IMR-90 (cell line): ENCODE measurements at regions not wholly inside any gene's neighbourhood (a gene's known extent, or its start where the extent isn't known, plus 50 kb on each side); places are given as distances from the start of the nearest gene placed in this dataset.

Experiments used
- ATAC-seq: fragments of 200-7000 bp; cut with Tn5 transposase; 2 replicates; pipeline ENCODE4 v1.9.1; 2020; ENCODE audit warnings: low read depth, mild to moderate bottlenecking, moderate library complexity
- BruUV-seq: library from RNA; stranded (reverse); fragments of 400-500 nt; replicated peaks from 2 replicates; lab custom pipeline; 2021; lab: Mats Ljungman, UMichigan
- CTCF ChIA-PET: fragments of 300-600 bp; formaldehyde crosslinking; extraction: SDS; loops from one replicate; lab custom pipeline; 2021; ENCODE audit warnings: antibody characterized with exemption; lab: Yijun Ruan, JAX
- POLR2A ChIA-PET: fragments of 300-600 bp; sonication (Branson Sonifier 250); formaldehyde crosslinking; loops from one replicate; lab custom pipeline; 2022; ENCODE audit warnings: antibody characterized with exemption; ENCODE audit not compliant: unreplicated experiment; lab: Charles Lee
- DNase-seq: peaks from one replicate; pipeline ENCODE4 v3.0.0; 2013
- H2AFZ ChIP-seq: replicated peaks from 2 replicates; pipeline ENCODE3; 2013; ENCODE audit warnings: low read length, mild to moderate bottlenecking; ENCODE audit not compliant: poor library complexity
- H2AK5ac ChIP-seq: 2 replicates; pipeline ENCODE4 v1.6.1; 2013; ENCODE audit warnings: low read depth, low read length, inconsistent platforms
- H2AK9ac ChIP-seq: replicated peaks from 2 replicates; pipeline ENCODE3; 2013; ENCODE audit warnings: mild to moderate bottlenecking, low read depth, low read length, moderate library complexity; ENCODE audit not compliant: poor library complexity
- H2BK120ac ChIP-seq: 2 replicates; pipeline ENCODE4 v1.6.1; 2013; ENCODE audit warnings: low read depth, low read length, inconsistent platforms
- H2BK15ac ChIP-seq: 3 replicates; pipeline ENCODE4 v1.6.1; 2013; ENCODE audit warnings: low read depth, low read length, inconsistent platforms
- H2BK20ac ChIP-seq: 2 replicates; pipeline ENCODE4 v1.6.1; 2013; ENCODE audit warnings: low read depth, mild to moderate bottlenecking, inconsistent platforms, low read length, moderate library complexity
- H2BK5ac ChIP-seq: 2 replicates; pipeline ENCODE4 v1.6.1; 2013; ENCODE audit warnings: mild to moderate bottlenecking, low read depth, low read length, inconsistent platforms; ENCODE audit not compliant: poor library complexity, severe bottlenecking
- H3K14ac ChIP-seq: replicated peaks from 2 replicates; pipeline ENCODE4 v1.6.1; 2013; ENCODE audit warnings: low read depth, low read length, inconsistent platforms
- H3K18ac ChIP-seq: 2 replicates; pipeline ENCODE4 v1.6.1; 2013; ENCODE audit warnings: low read depth, low read length, control low read depth
- H3K23ac ChIP-seq: 2 replicates; pipeline ENCODE4 v1.6.1; 2013; ENCODE audit warnings: low read depth, low read length, inconsistent platforms
- H3K27ac ChIP-seq: 2 replicates; pipeline ENCODE4 v1.5.1; 2013; ENCODE audit warnings: mild to moderate bottlenecking, control low read depth, low read length; ENCODE audit not compliant: insufficient read depth
- H3K27me3 ChIP-seq: 2 replicates; pipeline ENCODE4 v1.6.1; 2013; ENCODE audit warnings: low read length; ENCODE audit not compliant: control insufficient read depth, insufficient read depth
- H3K36me3 ChIP-seq: 2 replicates; pipeline ENCODE4 v1.6.1; 2013; ENCODE audit warnings: low read length, mixed read lengths; ENCODE audit not compliant: control insufficient read depth, insufficient read depth
- H3K4ac ChIP-seq: 2 replicates; pipeline ENCODE4 v1.6.1; 2013; ENCODE audit warnings: low read depth, low read length, inconsistent platforms
- H3K4me1 ChIP-seq: 2 replicates; pipeline ENCODE4 v1.6.1; 2013; ENCODE audit warnings: low read length, mixed read lengths; ENCODE audit not compliant: control insufficient read depth, insufficient read depth
- H3K4me2 ChIP-seq: 2 replicates; pipeline ENCODE4 v1.6.1; 2013; ENCODE audit warnings: low read depth, mild to moderate bottlenecking, control low read depth, low read length, moderate library complexity
- H3K4me3 ChIP-seq: 2 replicates; pipeline ENCODE4 v1.5.1; 2013; ENCODE audit warnings: low read depth, mild to moderate bottlenecking, control low read depth, low read length, moderate library complexity; ENCODE audit not compliant: insufficient read depth
- H3K56ac ChIP-seq: 2 replicates; pipeline ENCODE4 v1.6.1; 2013; ENCODE audit warnings: low read length, inconsistent platforms; ENCODE audit not compliant: insufficient read depth; ENCODE audit errors: extremely low read depth
- H3K79me1 ChIP-seq, 2 experiments: 2 replicates each; pipeline ENCODE4 v1.6.1; 2013; ENCODE audit warnings: low read length in 2 of 2, inconsistent platforms in 1 of 2, low read depth in 1 of 2
- H3K9ac ChIP-seq: 2 replicates; pipeline ENCODE4 v1.6.1; 2013; ENCODE audit warnings: low read depth, low read length, control low read depth
- H3K9me1 ChIP-seq: 2 replicates; pipeline ENCODE4 v1.6.1; 2013; ENCODE audit warnings: low read length, inconsistent platforms; ENCODE audit not compliant: insufficient read depth
- H3K9me3 ChIP-seq: 2 replicates; pipeline ENCODE4 v1.6.1; 2013; ENCODE audit warnings: low read length; ENCODE audit not compliant: control insufficient read depth, insufficient read depth
- H4K20me1 ChIP-seq: 2 replicates; pipeline ENCODE4 v1.6.1; 2013; ENCODE audit warnings: low read length, inconsistent platforms; ENCODE audit not compliant: insufficient read depth
- H4K5ac ChIP-seq: 2 replicates; pipeline ENCODE4 v1.6.1; 2013; ENCODE audit warnings: mild to moderate bottlenecking, low read depth, low read length, control low read depth
- H4K8ac ChIP-seq, 2 experiments: 2 replicates each; pipeline ENCODE4 v1.6.1; 2013; ENCODE audit warnings: low read depth in 2 of 2, low read length in 2 of 2, control low read depth in 1 of 2, inconsistent platforms in 1 of 2
- H4K91ac ChIP-seq: 2 replicates; pipeline ENCODE4 v1.6.1; 2013; ENCODE audit warnings: low read depth, low read length, inconsistent platforms; ENCODE audit not compliant: insufficient read depth
- BHLHE40 ChIP-seq: fragments of 150-350 bp; IDR thresholded peaks from 2 replicates; pipeline ENCODE4 v1.6.1; 2016; ENCODE audit warnings: mild to moderate bottlenecking, low read depth, low read length
- CEBPB ChIP-seq: IDR thresholded peaks from 2 replicates; pipeline ENCODE4 v1.6.1; 2012; ENCODE audit warnings: low read depth, low read length, improper control_type of control experiment
- CHD1 ChIP-seq: IDR thresholded peaks from 2 replicates; pipeline ENCODE4 v1.6.1; 2012; ENCODE audit warnings: low read depth, low read length, improper control_type of control experiment
- CTCF ChIP-seq: conservative IDR thresholded peaks from 2 replicates; pipeline ENCODE4 v1.5.1; 2012; ENCODE audit warnings: mild to moderate bottlenecking, low read depth, low read length, improper control_type of control experiment
- FOS ChIP-seq: fragments of 150-350 bp; IDR thresholded peaks from 2 replicates; pipeline ENCODE4 v1.6.1; 2016; ENCODE audit warnings: low read depth, low read length
- MAFK ChIP-seq: IDR thresholded peaks from 2 replicates; pipeline ENCODE4 v1.6.1; 2012; ENCODE audit warnings: low read depth, low read length, improper control_type of control experiment
- MAZ ChIP-seq: IDR thresholded peaks from 2 replicates; pipeline ENCODE4 v1.6.1; 2012; ENCODE audit warnings: low read depth, mild to moderate bottlenecking, low read length, improper control_type of control experiment, moderate library complexity, borderline replicate concordance
- MXI1 ChIP-seq: IDR thresholded peaks from 2 replicates; pipeline ENCODE4 v1.6.1; 2012; ENCODE audit warnings: low read depth, mild to moderate bottlenecking, low read length, moderate library complexity, borderline replicate concordance
- NFE2L2 ChIP-seq: fragments of 150-350 bp; IDR thresholded peaks from 2 replicates; pipeline ENCODE4 v1.6.1; 2016; ENCODE audit warnings: low read depth, mild to moderate bottlenecking, low read length
- POLR2A ChIP-seq: IDR thresholded peaks from 2 replicates; pipeline ENCODE4 v1.6.1; 2012; ENCODE audit warnings: mild to moderate bottlenecking, low read depth, low read length
- RAD21 ChIP-seq: IDR thresholded peaks from 2 replicates; pipeline ENCODE4 v1.6.1; 2012; ENCODE audit warnings: low read length, improper control_type of control experiment
- RCOR1 ChIP-seq: IDR thresholded peaks from 2 replicates; pipeline ENCODE4 v1.6.1; 2012; ENCODE audit warnings: mild to moderate bottlenecking, low read length, improper control_type of control experiment; ENCODE audit not compliant: insufficient replicate concordance
- RFX5 ChIP-seq: IDR thresholded peaks from 2 replicates; pipeline ENCODE4 v1.8.0; 2012; ENCODE audit warnings: low read depth, mild to moderate bottlenecking, low read length, moderate library complexity
- SMC3 ChIP-seq: fragments of 150-350 bp; IDR thresholded peaks from 2 replicates; pipeline ENCODE4 v1.6.1; 2016; ENCODE audit warnings: low read depth, mild to moderate bottlenecking, antibody characterized with exemption, low read length, moderate library complexity
- WGBS, 2 experiments: methylation state at CpG; one replicate each; pipeline versions ENCODE4 v1.1.5 to v1.1.7; 2013; ENCODE audit warnings: missing lambda C conversion rate in 2 of 2; ENCODE audit not compliant: insufficient read length in 1 of 2; ENCODE audit errors: extremely low coverage in 2 of 2; 5-methylcytosine and 5-hydroxymethylcytosine counted together
- dilution Hi-C: fragments of 300-500 bp; cut with HindIII; formaldehyde crosslinking; loops from one replicate; pipeline ENCODE4 v1.14.3; 2018; ENCODE audit warnings: low sequenced_read_pairs; ENCODE audit not compliant: unreplicated experiment
- in situ Hi-C: fragments of 300-500 bp; cut with MboI; formaldehyde crosslinking; loops from 3 replicates; pipeline ENCODE4 v1.14.3; 2019; ENCODE audit warnings: low sequenced_read_pairs, inconsistent platforms, mixed read lengths
- intact Hi-C: fragments of 100-400 bp; cut with micrococcal nuclease; formaldehyde crosslinking; loops from 2 replicates; pipeline ENCODE4 v1.10.0; 2022
- TF ChIP-seq, protein P1 (sequence below): fragments of 150-350 bp; IDR thresholded peaks from 2 replicates; pipeline ENCODE4 v1.6.1; 2016; ENCODE audit warnings: low read depth, mild to moderate bottlenecking, low read length, moderate library complexity, borderline replicate concordance
- TF ChIP-seq, protein P2 (sequence below): fragments of 150-350 bp; IDR thresholded peaks from 2 replicates; pipeline ENCODE4 v1.6.1; 2017; ENCODE audit warnings: mild to moderate bottlenecking, antibody characterized with exemption, low read length, low read depth

DNA sequence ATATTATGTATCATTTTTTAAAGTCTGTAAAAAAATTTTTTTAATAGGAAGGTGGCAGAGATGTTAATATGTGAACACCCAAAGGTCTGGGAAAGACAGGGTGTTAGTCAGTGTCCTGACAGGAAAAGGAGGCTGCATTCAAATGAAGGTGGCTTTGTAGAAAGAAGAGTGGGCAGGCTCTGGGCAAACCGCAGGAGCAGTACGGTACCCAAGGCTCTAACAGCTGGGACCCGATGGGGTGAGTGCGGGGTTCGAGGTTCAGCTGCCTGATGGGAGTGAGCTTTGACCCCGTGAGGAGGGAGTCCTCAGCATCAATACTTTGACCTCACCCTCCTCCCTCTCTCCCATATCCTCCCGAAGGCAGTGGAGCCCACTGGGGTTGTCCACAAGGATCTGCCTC lies 142.5 kb downstream of the C11orf91 start:
- DNase-seq (no peak), ATAC-seq (no peak)
- Histone ChIP-seq H4K20me1 (no peaks in the 10 kb centered on the region), H3K4me3 (no peak overlapping the region), H3K4me1 (peaks cover 7% of the 10 kb centered on the region; the same call in 1 of the 2 replicates), H3K23ac (no peak overlapping the region), H2BK5ac (no peak overlapping the region), H3K56ac (no peak overlapping the region), H3K79me1 (no peaks in the 10 kb centered on the region; a peak in 2 of 4 replicates), H3K27ac (no peak overlapping the region), H3K36me3 (no peaks in the 10 kb centered on the region), H2BK20ac (peak overlapping the region; percentile 62), H3K4me2 (no peak overlapping the region), H3K9me1 (peaks cover 6% of the 10 kb centered on the region; the same call in 1 of the 2 replicates), H3K27me3 (no peaks in the 10 kb centered on the region), H2BK120ac (peak overlapping the region; percentile 52; the same call in 1 of the 2 replicates), H2BK15ac (no peak overlapping the region; the same call in 2 of the 3 replicates), H3K9ac (no peak overlapping the region), H4K5ac (no peak overlapping the region), H4K91ac (no peak overlapping the region; the same call in 1 of the 2 replicates), H2AK9ac (peak overlapping the region; percentile 23), H2AFZ (no peak overlapping the region), H4K8ac (no peak overlapping the region), H3K9me3 (no peaks in the 10 kb centered on the region), H3K14ac (0 out of 2 replicates have a peak overlapping the region, but pooled peaks have one; percentile 51), H3K4ac (peak overlapping the region; percentile 55), H2AK5ac (peak overlapping the region; percentile 45; the same call in 1 of the 2 replicates), H3K18ac (no peak overlapping the region)
- ChIA-PET CTCF (interaction anchor here (1.1 kb wide), 1 partner anchor 121 kb away, joined by 3 read pairs; no protein-coding TSS in a partner anchor), POLR2A (no interaction called here)
- BruUV-seq: no TSS peak
- WGBS, 2 experiments: no CpG with 5 or more reads among the region's 7 CpGs
- intact Hi-C loops (no loop called here), in situ Hi-C loops (no loop called here), dilution Hi-C loops (no loop called here)
- no peak for TF ChIP-seq MXI1
- TF ChIP-seq CTCF: no peak
- no peak for TF ChIP-seq NFE2L2
- TF ChIP-seq POLR2A: no peak
- no peak for TF ChIP-seq CHD1
- no peak for TF ChIP-seq SMC3
- no peak for TF ChIP-seq RCOR1
- TF ChIP-seq MAFK: no peak
- no peak for TF ChIP-seq MAZ
- no peak for TF ChIP-seq BHLHE40
- no peak for TF ChIP-seq CEBPB
- TF ChIP-seq, protein P1, sequence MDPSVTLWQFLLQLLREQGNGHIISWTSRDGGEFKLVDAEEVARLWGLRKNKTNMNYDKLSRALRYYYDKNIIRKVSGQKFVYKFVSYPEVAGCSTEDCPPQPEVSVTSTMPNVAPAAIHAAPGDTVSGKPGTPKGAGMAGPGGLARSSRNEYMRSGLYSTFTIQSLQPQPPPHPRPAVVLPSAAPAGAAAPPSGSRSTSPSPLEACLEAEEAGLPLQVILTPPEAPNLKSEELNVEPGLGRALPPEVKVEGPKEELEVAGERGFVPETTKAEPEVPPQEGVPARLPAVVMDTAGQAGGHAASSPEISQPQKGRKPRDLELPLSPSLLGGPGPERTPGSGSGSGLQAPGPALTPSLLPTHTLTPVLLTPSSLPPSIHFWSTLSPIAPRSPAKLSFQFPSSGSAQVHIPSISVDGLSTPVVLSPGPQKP: no peak
- no peak for TF ChIP-seq FOS
- TF ChIP-seq RAD21: no peak
- no peak for TF ChIP-seq RFX5
- TF ChIP-seq, protein P2, sequence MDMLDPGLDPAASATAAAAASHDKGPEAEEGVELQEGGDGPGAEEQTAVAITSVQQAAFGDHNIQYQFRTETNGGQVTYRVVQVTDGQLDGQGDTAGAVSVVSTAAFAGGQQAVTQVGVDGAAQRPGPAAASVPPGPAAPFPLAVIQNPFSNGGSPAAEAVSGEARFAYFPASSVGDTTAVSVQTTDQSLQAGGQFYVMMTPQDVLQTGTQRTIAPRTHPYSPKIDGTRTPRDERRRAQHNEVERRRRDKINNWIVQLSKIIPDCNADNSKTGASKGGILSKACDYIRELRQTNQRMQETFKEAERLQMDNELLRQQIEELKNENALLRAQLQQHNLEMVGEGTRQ: no peak
